K562 (cell line): ENCODE measurements at regions not wholly inside any gene's neighbourhood (a gene's known extent, or its start where the extent isn't known, plus 50 kb on each side); places are given as distances from the start of the nearest gene placed in this dataset.

Source experiments
- ATAC-seq: fragments of 200-7000 bp; cut with Tn5 transposase; 3 replicates; pipeline ENCODE4 v1.9.1; 2020; ENCODE audit warnings: moderate library complexity
- BruUV-seq: library from RNA; stranded (reverse); fragments of 400-500 nt; replicated peaks from 2 replicates; lab custom pipeline; 2021; lab: Mats Ljungman, UMichigan
- CTCF ChIA-PET: fragments of 300-600 bp; formaldehyde crosslinking; extraction: SDS; loops from one replicate; lab custom pipeline; 2021; ENCODE audit warnings: low intra/inter-chr PET ratio; lab: Yijun Ruan, JAX
- POLR2A ChIA-PET: fragments of 300-600, 350-650 bp; sonication (Branson Sonifier 250); formaldehyde crosslinking; extraction: SDS; loops from one replicate; lab custom pipeline; 2021; ENCODE audit warnings: antibody characterized with exemption, inconsistent platforms; lab: Yijun Ruan, JAX
- DNase-seq, 4 experiments: peaks; one replicate each; pipeline versions ENCODE4 v3.0.0 to v3.0.0-alpha.2; 2011 to 2018; ENCODE audit warnings: low spot score in 3 of 4, mixed read lengths in 3 of 4; ENCODE audit errors: extremely low read depth in 1 of 4
- FAIRE-seq: peaks from 2 replicates; lab custom pipeline; 2011; peaks lifted over from hg19 to GRCh38; lab: Jason Lieb, UNC
- H2AFZ ChIP-seq: 2 replicates; pipeline ENCODE4 v1.6.0; 2011; ENCODE audit warnings: low read depth, low read length, control low read depth, inconsistent platforms
- H3K27ac ChIP-seq: fragments of 200-600 bp; 3 replicates; pipeline ENCODE4 v1.8.0; 2011; ENCODE audit warnings: low read depth, mild to moderate bottlenecking, control low read depth, inconsistent platforms, low read length, moderate library complexity, mixed read lengths; ENCODE audit errors: extremely low read depth
- H3K27me3 ChIP-seq, 2 experiments: fragments of 300-600 bp in 1 of 2; 2 replicates in 1 of 2; 3 replicates in 1 of 2; pipeline versions ENCODE4 v1.6.0 to v1.8.0; 2011; ENCODE audit warnings: inconsistent platforms in 2 of 2, low read length in 2 of 2, mild to moderate bottlenecking in 1 of 2, mixed read lengths in 1 of 2, moderate library complexity in 1 of 2; ENCODE audit not compliant: control insufficient read depth in 2 of 2, insufficient read depth in 2 of 2
- H3K36me3 ChIP-seq: fragments of 300-600 bp; 3 replicates; pipeline ENCODE4 v1.8.0; 2011; ENCODE audit warnings: mild to moderate bottlenecking, low read length, inconsistent platforms; ENCODE audit not compliant: control insufficient read depth, insufficient read depth
- H3K4me1 ChIP-seq, 2 experiments: fragments of 200-600 bp in 1 of 2; replicated peaks in 1 of 2; 2 replicates in 1 of 2; 3 replicates in 1 of 2; pipeline versions ENCODE4 v1.5.1 to v1.8.0; 2011; ENCODE audit warnings: inconsistent platforms in 2 of 2, low read length in 2 of 2, mild to moderate bottlenecking in 1 of 2, mixed read lengths in 1 of 2, moderate library complexity in 1 of 2; ENCODE audit not compliant: control insufficient read depth in 2 of 2, insufficient read depth in 2 of 2
- H3K4me2 ChIP-seq: 2 replicates; pipeline ENCODE4 v1.6.1; 2011; ENCODE audit warnings: low read length, control low read depth, inconsistent platforms, mixed read lengths; ENCODE audit not compliant: insufficient read depth
- H3K4me3 ChIP-seq: fragments of 200-600 bp; sonication (generic), shearing (Covaris generic); 2 replicates; pipeline ENCODE4 v1.5.1; 2016; ENCODE audit warnings: control low read depth, inconsistent platforms
- H3K79me2 ChIP-seq: fragments of 200-600 bp; 3 replicates; pipeline ENCODE4 v1.8.0; 2011; ENCODE audit warnings: low read length, inconsistent platforms; ENCODE audit not compliant: control insufficient read depth, insufficient read depth
- H3K9ac ChIP-seq, 2 experiments: 2 replicates each; pipeline versions ENCODE4 v1.6.0 to v1.6.1; 2011; ENCODE audit warnings: low read depth in 2 of 2, low read length in 2 of 2, control low read depth in 1 of 2, inconsistent platforms in 1 of 2, mild to moderate bottlenecking in 1 of 2, mixed read lengths in 1 of 2; ENCODE audit not compliant: insufficient read depth in 1 of 2
- H3K9me1 ChIP-seq: one replicate; pipeline ENCODE4 v1.6.0; 2011; ENCODE audit warnings: inconsistent platforms, mild to moderate bottlenecking, low read length, moderate library complexity; ENCODE audit not compliant: control insufficient read depth, insufficient read depth
- H3K9me3 ChIP-seq: replicated peaks from 2 replicates; pipeline ENCODE4 v1.5.1; 2011; ENCODE audit warnings: low read depth, low read length, inconsistent platforms; ENCODE audit not compliant: control insufficient read depth, insufficient read depth
- H4K20me1 ChIP-seq: replicated peaks from 2 replicates; pipeline ENCODE4 v1.6.1; 2011; ENCODE audit warnings: low read length, inconsistent platforms, mixed read lengths; ENCODE audit not compliant: control insufficient read depth, insufficient read depth
- DPF2 ChIP-seq: fragments of 450-650 bp; IDR thresholded peaks from 2 replicates; pipeline ENCODE4 v1.6.1; 2016
- ESRRB ChIP-seq: fragments of 250-450 bp; sonication (Bioruptor Pico); IDR thresholded peaks from 2 replicates; pipeline ENCODE4 v1.5.0; 2020; ENCODE audit warnings: mild to moderate bottlenecking, moderate library complexity, borderline replicate concordance
- ETS2 ChIP-seq: IDR thresholded peaks from 2 replicates; pipeline ENCODE4 v1.6.1; 2016; ENCODE audit warnings: borderline replicate concordance, missing genetic modification characterization, mild to moderate bottlenecking, moderate library complexity, missing compliant biosample characterization; ENCODE audit not compliant: poor library complexity, severe bottlenecking
- FUS ChIP-seq: fragments of 200-400 bp; formaldehyde crosslinking; optimal IDR thresholded peaks from 2 replicates; pipeline ENCODE3; 2017; ENCODE audit warnings: low read depth, low read length
- JUNB ChIP-seq: fragments of 450-650 bp; formaldehyde crosslinking; conservative IDR thresholded peaks from 2 replicates; pipeline ENCODE4 v1.4.0; 2020; ENCODE audit warnings: mild to moderate bottlenecking
- MECOM ChIP-seq: fragments of 250-450 bp; sonication (Bioruptor Pico); IDR thresholded peaks from 2 replicates; pipeline ENCODE4 v1.8.0; 2022; ENCODE audit warnings: inconsistent platforms
- MYNN ChIP-seq, 2 experiments: sonication (generic); formaldehyde crosslinking in 1 of 2; IDR thresholded peaks; 2 replicates each; pipeline versions ENCODE4 v1.5.0 to v1.6.1; 2016 to 2020; ENCODE audit warnings: antibody characterized with exemption in 1 of 2, missing genetic modification reagents in 1 of 2
- OTX1 ChIP-seq: fragments of 450-650 bp; formaldehyde crosslinking; IDR thresholded peaks from 2 replicates; pipeline ENCODE4 v1.4.0; 2022; ENCODE audit warnings: mild to moderate bottlenecking
- RBBP5 ChIP-seq: fragments of 200-600 bp; sonication (generic); IDR thresholded peaks from 2 replicates; pipeline ENCODE4 v1.6.1; 2012; ENCODE audit warnings: borderline replicate concordance, mild to moderate bottlenecking, low read length, control low read depth, inconsistent platforms; ENCODE audit not compliant: insufficient read depth, poor library complexity, severe bottlenecking
- U2AF2 ChIP-seq: fragments of 200-400 bp; formaldehyde crosslinking; optimal IDR thresholded peaks from 2 replicates; pipeline ENCODE3; 2017; ENCODE audit warnings: low read depth, mild to moderate bottlenecking, low read length
- ZNF146 ChIP-seq: IDR thresholded peaks from one replicate; pipeline ENCODE4 v1.6.1; 2018; ENCODE audit warnings: missing compliant biosample characterization; ENCODE audit not compliant: unreplicated experiment
- ZNF408 ChIP-seq: fragments of 250-450 bp; sonication (Bioruptor Pico); IDR thresholded peaks from 2 replicates; pipeline ENCODE4 v1.4.0; 2020; ENCODE audit warnings: low read depth, mild to moderate bottlenecking, moderate library complexity
- WGBS: fragments of 100-300 bp; shearing (Covaris generic); methylation state at CpG from one replicate; pipeline ENCODE4 v1.1.6; 2016; ENCODE audit warnings: low coverage, mixed read lengths; ENCODE audit not compliant: insufficient coverage; ENCODE audit errors: missing lambda C conversion rate; 5-methylcytosine and 5-hydroxymethylcytosine counted together
- in situ Hi-C: fragments of 300-500 bp; cut with MboI; formaldehyde crosslinking; loops from 4 replicates; pipeline ENCODE4 v1.15.0; 2018; ENCODE audit warnings: inconsistent platforms, mixed read lengths
- intact Hi-C: fragments of 100-400 bp; cut with micrococcal nuclease; formaldehyde crosslinking; loops from 2 replicates; pipeline ENCODE4 v1.14.2; 2022
- TF ChIP-seq, protein P1 (sequence below): sonication (generic); formaldehyde crosslinking; IDR thresholded peaks from 2 replicates; pipeline ENCODE4 v1.9.0; 2022; ENCODE audit warnings: mild to moderate bottlenecking, missing genetic modification reagents
- TF ChIP-seq, protein P2 (sequence below): sonication (generic); formaldehyde crosslinking; IDR thresholded peaks from 2 replicates; pipeline ENCODE4 v1.5.0; 2020; ENCODE audit warnings: missing genetic modification reagents
- TF ChIP-seq, protein P3 (sequence below): fragments of 250-450 bp; sonication (Bioruptor Pico); IDR thresholded peaks from 2 replicates; pipeline ENCODE4 v1.5.0; 2020; ENCODE audit warnings: mild to moderate bottlenecking

DNA sequence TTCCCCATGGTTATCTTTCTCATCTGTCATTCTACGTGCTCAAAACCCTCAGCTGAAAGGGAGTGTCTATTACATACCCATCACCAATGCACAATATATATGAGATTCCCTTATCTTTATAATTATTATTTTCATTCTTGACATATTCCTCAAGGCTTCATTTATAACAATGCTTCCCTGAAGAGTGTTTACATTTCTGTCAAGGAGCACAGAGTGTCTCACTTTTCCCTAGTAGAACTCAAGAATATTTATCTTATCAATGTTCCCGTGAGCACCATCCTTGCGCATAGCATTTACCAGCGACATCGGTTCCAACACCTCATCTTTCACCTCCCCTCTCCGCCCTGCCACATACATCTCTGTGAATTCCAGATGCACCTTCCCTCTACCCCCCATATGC is 250.6 kb downstream of the PLA2G4A start:
- peaks cover 0 to 2% of the 10 kb centered on the region in 2 experiments; a peak in 2 of 5 replicates for H3K4me1 ChIP-seq
- DNase-seq (no peak), FAIRE-seq (no peak), ATAC-seq (no peak)
- no peak overlapping the region for H3K9ac ChIP-seq
- peaks cover 5% of the 10 kb centered on the region; the same call in 1 of the 2 replicates for H3K9me3 ChIP-seq
- TF ChIP-seq OTX1 (CRISPR knock-in tag), result no peak
- no peak for TF ChIP-seq FUS
- TF ChIP-seq, protein P1, sequence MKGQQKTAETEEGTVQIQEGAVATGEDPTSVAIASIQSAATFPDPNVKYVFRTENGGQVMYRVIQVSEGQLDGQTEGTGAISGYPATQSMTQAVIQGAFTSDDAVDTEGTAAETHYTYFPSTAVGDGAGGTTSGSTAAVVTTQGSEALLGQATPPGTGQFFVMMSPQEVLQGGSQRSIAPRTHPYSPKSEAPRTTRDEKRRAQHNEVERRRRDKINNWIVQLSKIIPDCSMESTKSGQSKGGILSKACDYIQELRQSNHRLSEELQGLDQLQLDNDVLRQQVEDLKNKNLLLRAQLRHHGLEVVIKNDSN, result no peak
- no peak for TF ChIP-seq DPF2
- TF ChIP-seq U2AF2, result no peak
- no peak for TF ChIP-seq ESRRB (CRISPR knock-in tag)
- no peak for TF ChIP-seq ZNF146
- no peak for TF ChIP-seq RBBP5
- TF ChIP-seq, protein P2, sequence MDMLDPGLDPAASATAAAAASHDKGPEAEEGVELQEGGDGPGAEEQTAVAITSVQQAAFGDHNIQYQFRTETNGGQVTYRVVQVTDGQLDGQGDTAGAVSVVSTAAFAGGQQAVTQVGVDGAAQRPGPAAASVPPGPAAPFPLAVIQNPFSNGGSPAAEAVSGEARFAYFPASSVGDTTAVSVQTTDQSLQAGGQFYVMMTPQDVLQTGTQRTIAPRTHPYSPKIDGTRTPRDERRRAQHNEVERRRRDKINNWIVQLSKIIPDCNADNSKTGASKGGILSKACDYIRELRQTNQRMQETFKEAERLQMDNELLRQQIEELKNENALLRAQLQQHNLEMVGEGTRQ (CRISPR knock-in tag), result no peak
- TF ChIP-seq, protein P3, sequence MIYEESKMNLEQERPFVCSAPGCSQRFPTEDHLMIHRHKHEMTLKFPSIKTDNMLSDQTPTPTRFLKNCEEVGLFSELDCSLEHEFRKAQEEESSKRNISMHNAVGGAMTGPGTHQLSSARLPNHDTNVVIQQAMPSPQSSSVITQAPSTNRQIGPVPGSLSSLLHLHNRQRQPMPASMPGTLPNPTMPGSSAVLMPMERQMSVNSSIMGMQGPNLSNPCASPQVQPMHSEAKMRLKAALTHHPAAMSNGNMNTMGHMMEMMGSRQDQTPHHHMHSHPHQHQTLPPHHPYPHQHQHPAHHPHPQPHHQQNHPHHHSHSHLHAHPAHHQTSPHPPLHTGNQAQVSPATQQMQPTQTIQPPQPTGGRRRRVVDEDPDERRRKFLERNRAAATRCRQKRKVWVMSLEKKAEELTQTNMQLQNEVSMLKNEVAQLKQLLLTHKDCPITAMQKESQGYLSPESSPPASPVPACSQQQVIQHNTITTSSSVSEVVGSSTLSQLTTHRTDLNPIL, result no peak
- no peak for TF ChIP-seq MYNN (IDR thresholded peaks at IDR 0.05)
- TF ChIP-seq MYNN (CRISPR knock-in tag; IDR thresholded peaks at IDR 0.05), result no peak
- TF ChIP-seq MECOM (CRISPR knock-in tag), result no peak
- TF ChIP-seq ZNF408 (CRISPR knock-in tag), result no peak
- no peak for TF ChIP-seq JUNB (CRISPR knock-in tag)
- TF ChIP-seq ETS2 (tag), result no peak
- CTCF ChIA-PET, result no interaction called here
- intact Hi-C loops, result no loop called here
- H3K4me3 ChIP-seq, result no peak overlapping the region
- H3K27me3 ChIP-seq, result no peaks in the 10 kb centered on the region
- POLR2A ChIA-PET, result no interaction called here
- H2AFZ ChIP-seq, result no peak overlapping the region
- H3K9me1 ChIP-seq, result no peaks in the 10 kb centered on the region
- in situ Hi-C loops, result no loop called here
- no TSS peak for BruUV-seq
- no peaks in the 10 kb centered on the region for H3K36me3 ChIP-seq
- H3K4me2 ChIP-seq, result no peak overlapping the region
- H4K20me1 ChIP-seq, result no peaks in the 10 kb centered on the region
- 44% methylated on average over 6 of the region's 6 CpGs for WGBS
- H3K27ac ChIP-seq, result no peak overlapping the region
- H3K79me2 ChIP-seq, result peaks cover 8% of the 10 kb centered on the region; the same call in 2 of the 3 replicates
